ENCODE measurements at regions not wholly inside any gene's neighbourhood (a gene's known extent, or its start where the extent isn't known, plus 50 kb on each side); places are given as distances from the start of the nearest gene placed in this dataset.

GRCh38 chr19:31903979-31904378 lies 441.4 kb upstream of the ZNF507 start:
- ChIA-PET POLR2A (no interaction called here), CTCF (ENCODE audit: low intra/inter-chr PET ratio, low total read pairs) (no interaction called here)
- Histone ChIP-seq H3K4me2 (ENCODE audit: low read depth, low read length) (no peak overlapping the region), H3K9ac (ENCODE audit: insufficient read depth, low read depth, low read length) (no peak overlapping the region), H3K4me3 (replicated peaks in 1 of 3; ENCODE audit: insufficient read depth in 1 of 3, low read depth in 2 of 3, low read length in 3 of 3) (no peak overlapping the region), H3K4me1 (ENCODE audit: insufficient read depth, low read length) (no peaks in the 10 kb centered on the region), H4K20me1 (ENCODE audit: insufficient read depth, low read length) (no peaks in the 10 kb centered on the region), H3K9me3 (ENCODE audit: low read length) (peaks cover 84% of the 10 kb centered on the region), H3K36me3 (replicated peaks in 1 of 2; ENCODE audit: control insufficient read depth in 1 of 2, insufficient read depth in 2 of 2, low read length in 2 of 2) (no peaks in the 10 kb centered on the region), H3K27me3 (ENCODE audit: control insufficient read depth in 1 of 2, insufficient read depth in 2 of 2, low read length in 2 of 2) (no peaks in the 10 kb centered on the region), H3K79me2 (ENCODE audit: insufficient read depth, low read length) (no peaks in the 10 kb centered on the region), H2AFZ (ENCODE audit: low read length) (no peak overlapping the region), H3K27ac (ENCODE audit: extremely low read length, insufficient read depth, low read length) (no peak overlapping the region)
- ATAC-seq (no peak), FAIRE-seq (no peak), DNase-seq (ENCODE audit: low spot score) (no peak)
- intact Hi-C loops (cut with micrococcal nuclease; ENCODE audit: unreplicated experiment) (no loop called here), in situ Hi-C loops (cut with HindIII; ENCODE audit: extremely low pct_ligation_motif_present, low pct_unique_long_range_greater_than_20kb) (no loop called here)
- TF ChIP-seq ZNF556 (CRISPR knock-in tag; IDR thresholded peaks at IDR 0.05; ENCODE audit: borderline replicate concordance) (no peak), ZNF383 (CRISPR knock-in tag; IDR thresholded peaks at IDR 0.05; ENCODE audit: borderline replicate concordance) (no peak), CTCF (CRISPR knock-in tag; IDR thresholded peaks at IDR 0.05) (no peak), NAIF1 (CRISPR knock-in tag; IDR thresholded peaks at IDR 0.05; ENCODE audit: borderline replicate concordance) (no peak), SCMH1 (CRISPR knock-in tag; IDR thresholded peaks at IDR 0.05; ENCODE audit: borderline replicate concordance) (no peak), REL (CRISPR knock-in tag; conservative IDR thresholded peaks at IDR 0.05) (no peak), ELF1 (CRISPR knock-in tag; IDR thresholded peaks at IDR 0.05) (no peak), KDM3A (CRISPR knock-in tag; IDR thresholded peaks at IDR 0.05; ENCODE audit: low read depth) (no peak), ZNF781 (CRISPR knock-in tag; IDR thresholded peaks at IDR 0.05; ENCODE audit: borderline replicate concordance, not compliant biosample characterization) (no peak), RNF2 (conservative IDR thresholded peaks at IDR 0.05; ENCODE audit: low read depth) (no peak), YEATS4 (CRISPR knock-in tag; IDR thresholded peaks at IDR 0.05; ENCODE audit: borderline replicate concordance) (no peak), ZGPAT (CRISPR knock-in tag; IDR thresholded peaks at IDR 0.05) (no peak), ZFP1 (CRISPR knock-in tag; IDR thresholded peaks at IDR 0.05) (no peak), ZBTB37 (CRISPR knock-in tag; IDR thresholded peaks at IDR 0.05) (no peak), ZNF709 (CRISPR knock-in tag; IDR thresholded peaks at IDR 0.05) (no peak), ZNF547 (CRISPR knock-in tag; IDR thresholded peaks at IDR 0.05) (no peak), ZNF773 (CRISPR knock-in tag; IDR thresholded peaks at IDR 0.05; ENCODE audit: borderline replicate concordance) (no peak), HOXD1 (CRISPR knock-in tag; IDR thresholded peaks at IDR 0.05) (no peak), ZNF326 (CRISPR knock-in tag; IDR thresholded peaks at IDR 0.05; ENCODE audit: borderline replicate concordance) (no peak), BRF2 (CRISPR knock-in tag; IDR thresholded peaks at IDR 0.05) (no peak)
- 0% methylated on average over 2 of the region's 2 CpGs for WGBS (ENCODE audit: low lambda C conversion rate)
- BruUV-seq (replicated peaks) = no TSS peak

All from HepG2 (cell line).